ENCODE measurements at regions not wholly inside any gene's neighbourhood (a gene's known extent, or its start where the extent isn't known, plus 50 kb on each side); places are given as distances from the start of the nearest gene placed in this dataset.
"Not testable (repeated sequence)": the region's sequence is repeated elsewhere in the genome, so short reads cannot be mapped to it uniquely, and the experiment has no call there.

DNA sequence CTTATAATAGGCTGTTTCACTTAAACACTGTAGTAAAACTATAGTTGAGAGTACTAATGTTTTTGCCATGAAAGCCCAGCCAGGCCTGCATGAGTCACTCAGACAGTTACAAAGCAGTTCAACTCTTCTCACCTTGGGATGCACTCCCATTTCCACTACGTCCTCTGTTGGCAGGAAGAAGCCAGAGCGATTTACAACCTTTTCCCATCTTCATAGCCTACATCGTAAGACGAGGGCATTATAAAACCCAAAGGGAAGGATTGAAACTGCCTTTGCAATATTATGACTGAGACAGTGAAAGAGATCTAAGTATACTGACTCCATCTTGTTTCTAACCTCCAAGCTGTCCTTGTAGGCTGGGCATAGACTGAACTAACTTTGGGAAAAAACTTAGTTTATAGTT, 71.8 kb upstream of the CSF1 start:
- peaks cover 10% of the 10 kb centered on the region for H3K27me3 Mint-ChIP-seq (ENCODE audit: low read depth, poor library complexity)
- H3K27ac Mint-ChIP-seq, result no peak overlapping the region
- H3K36me3 Mint-ChIP-seq (ENCODE audit: low read depth), result peaks cover 14% of the 10 kb centered on the region
- H3K9me3 Mint-ChIP-seq, result peaks cover 61% of the 10 kb centered on the region
- H3K4me1 Mint-ChIP-seq, result no peaks in the 10 kb centered on the region
- H3K4me3 Mint-ChIP-seq, result no peak overlapping the region
- DNase-seq, result no peak
- TF ChIP-seq, protein P1, sequence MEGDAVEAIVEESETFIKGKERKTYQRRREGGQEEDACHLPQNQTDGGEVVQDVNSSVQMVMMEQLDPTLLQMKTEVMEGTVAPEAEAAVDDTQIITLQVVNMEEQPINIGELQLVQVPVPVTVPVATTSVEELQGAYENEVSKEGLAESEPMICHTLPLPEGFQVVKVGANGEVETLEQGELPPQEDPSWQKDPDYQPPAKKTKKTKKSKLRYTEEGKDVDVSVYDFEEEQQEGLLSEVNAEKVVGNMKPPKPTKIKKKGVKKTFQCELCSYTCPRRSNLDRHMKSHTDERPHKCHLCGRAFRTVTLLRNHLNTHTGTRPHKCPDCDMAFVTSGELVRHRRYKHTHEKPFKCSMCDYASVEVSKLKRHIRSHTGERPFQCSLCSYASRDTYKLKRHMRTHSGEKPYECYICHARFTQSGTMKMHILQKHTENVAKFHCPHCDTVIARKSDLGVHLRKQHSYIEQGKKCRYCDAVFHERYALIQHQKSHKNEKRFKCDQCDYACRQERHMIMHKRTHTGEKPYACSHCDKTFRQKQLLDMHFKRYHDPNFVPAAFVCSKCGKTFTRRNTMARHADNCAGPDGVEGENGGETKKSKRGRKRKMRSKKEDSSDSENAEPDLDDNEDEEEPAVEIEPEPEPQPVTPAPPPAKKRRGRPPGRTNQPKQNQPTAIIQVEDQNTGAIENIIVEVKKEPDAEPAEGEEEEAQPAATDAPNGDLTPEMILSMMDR (IDR thresholded peaks at IDR 0.05), result no peak

DNA sequence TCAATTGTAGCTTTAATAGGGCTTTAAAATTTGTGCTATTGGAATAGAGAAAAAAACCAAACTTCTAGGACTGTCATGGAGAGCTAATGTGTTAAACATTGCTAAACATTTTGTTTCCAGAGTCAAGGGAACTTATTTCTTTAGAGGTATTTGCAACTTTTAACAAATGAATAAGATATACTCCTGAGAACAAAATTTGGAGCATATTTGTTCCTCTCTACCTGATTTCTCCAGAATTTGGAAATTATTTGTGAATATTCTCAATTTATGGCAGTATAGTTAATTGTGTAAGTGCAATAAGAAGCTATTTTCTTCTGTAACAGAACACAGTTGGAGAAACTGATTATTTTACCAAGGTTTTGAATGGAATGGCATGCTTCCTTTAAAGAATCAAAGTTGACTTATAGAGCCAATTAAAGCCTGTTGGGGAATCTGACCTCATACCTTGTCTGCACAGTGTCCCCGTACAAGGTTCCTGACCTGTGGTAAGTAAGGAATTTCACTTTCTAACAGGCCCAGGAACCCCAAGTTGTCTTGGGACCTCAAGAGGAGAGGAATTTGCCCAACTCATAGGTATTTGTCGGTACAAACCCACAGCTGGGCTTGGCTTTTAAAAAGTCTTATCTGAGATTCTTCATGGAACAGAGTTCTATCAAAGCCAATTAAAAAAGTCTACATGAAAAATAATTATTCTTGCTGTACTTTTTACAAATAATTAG, 72.6 kb upstream of the CSF1 start:
- H3K9me3 Mint-ChIP-seq, result peaks cover 66% of the 10 kb centered on the region
- H3K4me3 Mint-ChIP-seq, result no peak overlapping the region
- TF ChIP-seq, protein P1 (IDR thresholded peaks at IDR 0.05), result no peak
- no peak overlapping the region for H3K27ac Mint-ChIP-seq
- DNase-seq, result no peak
- H3K36me3 Mint-ChIP-seq (ENCODE audit: low read depth), result peaks cover 14% of the 10 kb centered on the region
- no peaks in the 10 kb centered on the region for H3K4me1 Mint-ChIP-seq
- H3K27me3 Mint-ChIP-seq (ENCODE audit: low read depth, poor library complexity), result peaks cover 10% of the 10 kb centered on the region

DNA sequence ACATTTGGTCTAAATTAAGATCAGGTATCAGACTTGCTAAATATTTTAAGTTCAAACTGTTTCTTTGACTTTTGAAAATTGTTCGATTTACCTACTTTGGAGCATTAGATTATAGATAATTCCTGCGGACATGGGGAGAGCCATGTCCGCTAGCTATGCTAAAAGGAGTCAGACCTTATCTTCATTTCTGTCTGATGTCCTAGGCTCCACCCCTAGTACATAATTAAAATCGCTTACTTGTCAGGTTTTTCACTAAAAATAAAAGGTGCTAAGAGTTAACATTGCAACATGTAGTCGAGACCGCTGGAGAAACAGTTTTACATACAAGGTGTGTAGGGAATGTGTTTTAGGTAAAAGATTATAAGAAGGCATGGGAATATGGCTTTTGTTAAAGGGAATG, 71.9 kb upstream of the EPS8L3 start:
- Mint-ChIP-seq H3K9me3 (peaks cover 73% of the 10 kb centered on the region), H3K36me3 (ENCODE audit: low read depth) (peaks cover 16% of the 10 kb centered on the region)
- DNase-seq; H3K4me3 Mint-ChIP-seq; H3K27me3 Mint-ChIP-seq (ENCODE audit: low read depth, poor library complexity); H3K27ac Mint-ChIP-seq; H3K4me1 Mint-ChIP-seq: not testable (repeated sequence)

DNA sequence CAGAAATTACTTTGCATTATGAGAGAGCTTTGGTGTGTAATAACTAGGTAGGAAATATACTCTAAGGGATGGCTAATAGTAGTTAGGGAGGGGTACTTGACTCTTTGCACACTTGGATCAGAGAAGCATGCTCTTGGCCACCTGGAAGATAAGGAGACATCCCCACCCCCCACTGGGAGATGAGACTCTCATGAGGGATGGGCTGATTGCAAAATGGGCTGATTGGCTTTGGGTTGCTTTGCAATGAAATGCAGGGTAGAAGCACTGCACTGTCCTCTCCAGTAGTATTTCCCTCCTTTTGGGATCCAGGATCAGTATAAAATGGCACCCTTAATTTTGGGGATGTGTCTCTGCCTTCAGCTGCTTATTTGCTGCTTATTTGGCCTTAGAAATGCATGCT, 71.2 kb upstream of the EPS8L3 start:
- peaks cover 6% of the 10 kb centered on the region for H3K27me3 Mint-ChIP-seq (ENCODE audit: low read depth, poor library complexity)
- no peak overlapping the region for H3K4me3 Mint-ChIP-seq
- TF ChIP-seq, protein P1 (IDR thresholded peaks at IDR 0.05), result no peak
- H3K4me1 Mint-ChIP-seq, result no peaks in the 10 kb centered on the region
- H3K36me3 Mint-ChIP-seq (ENCODE audit: low read depth), result peaks cover 13% of the 10 kb centered on the region
- H3K9me3 Mint-ChIP-seq, result peaks cover 66% of the 10 kb centered on the region
- DNase-seq, result no peak
- H3K27ac Mint-ChIP-seq, result no peak overlapping the region

DNA sequence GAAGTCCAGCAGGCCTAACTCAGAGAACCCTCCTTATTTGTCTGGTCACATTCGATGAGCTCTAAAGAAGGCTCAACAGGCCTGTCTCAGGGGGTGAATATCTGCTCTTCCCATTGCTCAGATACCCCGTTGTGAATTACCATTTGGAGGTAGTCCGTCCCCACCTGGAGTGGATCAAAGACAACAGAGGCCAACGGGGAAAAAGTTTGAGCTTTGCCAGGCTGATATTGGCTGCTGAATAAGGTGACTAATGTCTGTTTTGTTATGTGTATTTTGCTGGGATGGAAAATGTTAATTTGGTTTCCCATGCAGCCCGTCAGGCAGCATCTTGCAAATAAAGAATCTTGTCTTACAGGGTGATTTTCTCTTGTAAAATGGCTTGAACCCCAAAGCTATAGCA, 69.2 kb upstream of the EPS8L3 start:
- no peak for DNase-seq
- Mint-ChIP-seq H3K4me1 (peaks cover 9% of the 10 kb centered on the region), H3K27ac (no peak overlapping the region), H3K27me3 (ENCODE audit: low read depth, poor library complexity) (peaks cover 9% of the 10 kb centered on the region), H3K36me3 (ENCODE audit: low read depth) (peaks cover 13% of the 10 kb centered on the region), H3K4me3 (no peak overlapping the region), H3K9me3 (peaks cover 48% of the 10 kb centered on the region)
- TF ChIP-seq, protein P1 (IDR thresholded peaks at IDR 0.05), result no peak

DNA sequence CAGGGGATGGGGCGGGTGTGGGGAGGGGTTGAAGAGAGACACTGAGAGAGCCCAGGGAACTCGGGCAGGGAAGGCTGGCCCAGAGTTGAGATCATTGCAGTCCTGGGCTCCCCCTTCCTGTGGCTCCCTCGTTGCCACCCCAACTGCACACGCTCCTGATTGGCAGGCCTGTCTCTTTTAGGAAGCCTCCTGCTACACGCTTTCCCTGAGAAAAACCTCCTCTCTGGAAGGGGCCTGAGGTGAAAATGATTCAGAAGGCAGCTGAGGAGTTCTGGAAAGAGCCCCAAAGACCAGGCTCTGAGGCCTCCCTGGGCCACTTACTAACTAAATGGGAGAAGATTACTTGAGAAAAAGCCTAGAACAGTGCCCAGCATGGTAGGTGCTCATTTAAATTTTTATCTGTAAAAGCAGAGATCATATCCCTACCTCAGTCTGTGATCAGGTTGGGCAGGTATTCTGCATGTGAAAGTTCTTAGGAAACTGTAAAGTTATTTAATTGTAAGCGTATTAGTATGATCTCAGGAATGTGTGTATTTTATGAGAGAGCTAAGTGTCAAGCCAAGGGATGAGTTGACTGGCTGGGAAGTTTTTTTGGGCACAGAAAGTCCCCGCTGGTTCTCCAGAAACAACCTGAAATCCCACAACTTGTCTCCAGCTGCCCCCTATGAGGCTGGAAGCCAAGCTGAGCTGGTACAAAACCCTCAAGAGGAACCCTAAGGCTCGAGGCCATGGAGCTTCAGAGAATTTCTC, 65.2 kb upstream of the EPS8L3 start:
- Mint-ChIP-seq H3K36me3 (ENCODE audit: low read depth) (peaks cover 4% of the 10 kb centered on the region), H3K27me3 (ENCODE audit: low read depth, poor library complexity) (peaks cover 7% of the 10 kb centered on the region), H3K4me1 (peaks cover 16% of the 10 kb centered on the region), H3K27ac (no peak overlapping the region), H3K4me3 (no peak overlapping the region), H3K9me3 (peaks cover 24% of the 10 kb centered on the region)
- TF ChIP-seq, protein P1 (IDR thresholded peaks at IDR 0.05), result no peak
- DNase-seq, result no peak

All from nephron progenitor cell (in vitro differentiated cells).